SK-N-SH treated with all-trans-retinoic acid at 6 μM for 48 hours (cell line): ENCODE measurements at regions not wholly inside any gene's neighbourhood (a gene's known extent, or its start where the extent isn't known, plus 50 kb on each side); places are given as distances from the start of the nearest gene placed in this dataset.

ENCODE experiments used
- ARNTL ChIP-seq: fragments of 450-650 bp; formaldehyde crosslinking; IDR thresholded peaks from 2 replicates; pipeline ENCODE4 v1.5.0; 2020; ENCODE audit warnings: low read depth, mild to moderate bottlenecking, moderate library complexity, borderline replicate concordance
- ESRRG ChIP-seq: fragments of 250-450 bp; sonication (Bioruptor Pico); IDR thresholded peaks from 2 replicates; pipeline ENCODE4 v1.6.1; 2021; ENCODE audit warnings: mild to moderate bottlenecking
- ISL1 ChIP-seq: fragments of 250-450 bp; sonication (Bioruptor Pico); IDR thresholded peaks from 2 replicates; pipeline ENCODE4 v2.1.2; 2022; ENCODE audit warnings: mild to moderate bottlenecking, moderate library complexity
- ZFP3 ChIP-seq: fragments of 250-450 bp; sonication (Bioruptor Pico); IDR thresholded peaks from 2 replicates; pipeline ENCODE4 v1.5.0; 2020; ENCODE audit warnings: mild to moderate bottlenecking, moderate library complexity
- ZFP30 ChIP-seq: fragments of 450-650 bp; formaldehyde crosslinking; IDR thresholded peaks from 2 replicates; pipeline ENCODE4 v1.5.0; 2022; ENCODE audit warnings: mild to moderate bottlenecking, moderate library complexity
- ZNF70 ChIP-seq: fragments of 450-650 bp; formaldehyde crosslinking; IDR thresholded peaks from 2 replicates; pipeline ENCODE4 v1.5.0; 2020; ENCODE audit warnings: mild to moderate bottlenecking, moderate library complexity
- TF ChIP-seq, protein P1 (sequence below): fragments of 250-450 bp; sonication (Bioruptor Pico); IDR thresholded peaks from 2 replicates; pipeline ENCODE4 v1.8.0; 2020; ENCODE audit warnings: mild to moderate bottlenecking, moderate library complexity, borderline replicate concordance
- TF ChIP-seq, protein P2 (sequence below): fragments of 250-450 bp; sonication (Bioruptor Pico); IDR thresholded peaks from 2 replicates; pipeline ENCODE4 v1.5.1; 2020; ENCODE audit warnings: low read depth, mild to moderate bottlenecking, moderate library complexity

DNA sequence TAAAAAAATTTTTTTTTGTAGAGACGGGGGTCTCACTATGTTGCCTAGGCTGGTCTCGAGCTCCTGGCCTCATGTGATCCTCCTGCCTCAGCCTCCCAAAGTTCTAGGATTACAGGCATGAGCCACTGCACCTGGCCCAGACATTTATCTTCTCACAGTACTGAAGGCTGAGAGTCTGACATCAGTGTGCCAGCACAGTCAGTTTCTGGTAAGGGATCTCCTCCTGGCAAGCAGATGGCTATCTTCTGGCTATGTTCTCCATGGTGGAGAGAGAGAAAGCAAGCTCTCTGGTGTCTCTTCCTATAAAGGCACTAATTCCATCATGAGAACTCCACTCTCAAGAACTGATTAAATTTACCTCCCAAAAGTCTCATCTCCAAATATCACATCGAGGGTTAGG is 57.8 kb upstream of the C1orf185 start:
- TF ChIP-seq ZNF70 (CRISPR knock-in tag) (no peak), ARNTL (CRISPR knock-in tag) (no peak), ISL1 (CRISPR knock-in tag) (no peak), ZFP30 (CRISPR knock-in tag) (no peak), ESRRG (no peak), ZFP3 (CRISPR knock-in tag) (no peak)
- TF ChIP-seq, protein P1, sequence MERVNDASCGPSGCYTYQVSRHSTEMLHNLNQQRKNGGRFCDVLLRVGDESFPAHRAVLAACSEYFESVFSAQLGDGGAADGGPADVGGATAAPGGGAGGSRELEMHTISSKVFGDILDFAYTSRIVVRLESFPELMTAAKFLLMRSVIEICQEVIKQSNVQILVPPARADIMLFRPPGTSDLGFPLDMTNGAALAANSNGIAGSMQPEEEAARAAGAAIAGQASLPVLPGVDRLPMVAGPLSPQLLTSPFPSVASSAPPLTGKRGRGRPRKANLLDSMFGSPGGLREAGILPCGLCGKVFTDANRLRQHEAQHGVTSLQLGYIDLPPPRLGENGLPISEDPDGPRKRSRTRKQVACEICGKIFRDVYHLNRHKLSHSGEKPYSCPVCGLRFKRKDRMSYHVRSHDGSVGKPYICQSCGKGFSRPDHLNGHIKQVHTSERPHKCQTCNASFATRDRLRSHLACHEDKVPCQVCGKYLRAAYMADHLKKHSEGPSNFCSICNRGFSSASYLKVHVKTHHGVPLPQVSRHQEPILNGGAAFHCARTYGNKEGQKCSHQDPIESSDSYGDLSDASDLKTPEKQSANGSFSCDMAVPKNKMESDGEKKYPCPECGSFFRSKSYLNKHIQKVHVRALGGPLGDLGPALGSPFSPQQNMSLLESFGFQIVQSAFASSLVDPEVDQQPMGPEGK (CRISPR knock-in tag): no peak
- TF ChIP-seq, protein P2, sequence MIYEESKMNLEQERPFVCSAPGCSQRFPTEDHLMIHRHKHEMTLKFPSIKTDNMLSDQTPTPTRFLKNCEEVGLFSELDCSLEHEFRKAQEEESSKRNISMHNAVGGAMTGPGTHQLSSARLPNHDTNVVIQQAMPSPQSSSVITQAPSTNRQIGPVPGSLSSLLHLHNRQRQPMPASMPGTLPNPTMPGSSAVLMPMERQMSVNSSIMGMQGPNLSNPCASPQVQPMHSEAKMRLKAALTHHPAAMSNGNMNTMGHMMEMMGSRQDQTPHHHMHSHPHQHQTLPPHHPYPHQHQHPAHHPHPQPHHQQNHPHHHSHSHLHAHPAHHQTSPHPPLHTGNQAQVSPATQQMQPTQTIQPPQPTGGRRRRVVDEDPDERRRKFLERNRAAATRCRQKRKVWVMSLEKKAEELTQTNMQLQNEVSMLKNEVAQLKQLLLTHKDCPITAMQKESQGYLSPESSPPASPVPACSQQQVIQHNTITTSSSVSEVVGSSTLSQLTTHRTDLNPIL (CRISPR knock-in tag): no peak
